Mesenchymal stem cell (in vitro differentiated cells and primary cell): ENCODE measurements at regions not wholly inside any gene's neighbourhood (a gene's known extent, or its start where the extent isn't known, plus 50 kb on each side); places are given as distances from the start of the nearest gene placed in this dataset.

Source experiments
- DNase-seq: peaks from one replicate; pipeline ENCODE4 v3.0.0-alpha.2; 2013
- H2AFZ ChIP-seq: one replicate; pipeline ENCODE4 v1.6.1; 2013; ENCODE audit warnings: low read depth, mild to moderate bottlenecking, control low read depth, inconsistent platforms, low read length, moderate library complexity
- H2AK5ac ChIP-seq: 2 replicates; pipeline ENCODE4 v1.6.1; 2013; ENCODE audit warnings: low read length, moderate library complexity, mild to moderate bottlenecking, inconsistent platforms; ENCODE audit not compliant: severe bottlenecking
- H2BK120ac ChIP-seq: one replicate; pipeline ENCODE4 v1.6.1; 2013; ENCODE audit warnings: low read depth, mild to moderate bottlenecking, inconsistent platforms, low read length, moderate library complexity
- H2BK12ac ChIP-seq, 2 experiments: one replicate each; pipeline ENCODE4 v1.6.1; 2013; ENCODE audit warnings: inconsistent platforms in 2 of 2, low read length in 2 of 2, mild to moderate bottlenecking in 2 of 2, moderate library complexity in 2 of 2, control low read depth in 1 of 2
- H2BK15ac ChIP-seq: one replicate; pipeline ENCODE4 v1.6.1; 2013; ENCODE audit warnings: mild to moderate bottlenecking, low read depth, inconsistent platforms; ENCODE audit not compliant: poor library complexity, severe bottlenecking
- H2BK5ac ChIP-seq: 2 replicates; pipeline ENCODE4 v1.6.1; 2013; ENCODE audit warnings: low read depth, mild to moderate bottlenecking, low read length, control low read depth, inconsistent platforms; ENCODE audit not compliant: poor library complexity, severe bottlenecking
- H3K14ac ChIP-seq, 2 experiments: one replicate each; pipeline ENCODE4 v1.6.1; 2013; ENCODE audit warnings: inconsistent platforms in 2 of 2, low read length in 2 of 2, control low read depth in 1 of 2, mild to moderate bottlenecking in 1 of 2, moderate library complexity in 1 of 2
- H3K18ac ChIP-seq, 2 experiments: one replicate each; pipeline ENCODE4 v1.6.1; 2013; ENCODE audit warnings: inconsistent platforms in 2 of 2, low read length in 2 of 2, control low read depth in 1 of 2, low read depth in 1 of 2, mild to moderate bottlenecking in 1 of 2
- H3K23ac ChIP-seq, 2 experiments: one replicate each; pipeline ENCODE4 v1.6.1; 2013; ENCODE audit warnings: inconsistent platforms in 2 of 2, low read length in 2 of 2, mild to moderate bottlenecking in 2 of 2, moderate library complexity in 2 of 2, control low read depth in 1 of 2
- H3K27ac ChIP-seq: 2 replicates; pipeline ENCODE4 v1.5.1; 2013; ENCODE audit warnings: mild to moderate bottlenecking, moderate library complexity, low read length, control low read depth, inconsistent platforms; ENCODE audit not compliant: poor library complexity, severe bottlenecking
- H3K27me3 ChIP-seq, 2 experiments: 2 replicates each; pipeline versions ENCODE4 v1.6.1 to v1.7.0; 2013; ENCODE audit warnings: low read length in 2 of 2, mild to moderate bottlenecking in 2 of 2, moderate library complexity in 2 of 2, control low read depth in 1 of 2, inconsistent platforms in 1 of 2; ENCODE audit not compliant: control insufficient read depth in 1 of 2, insufficient read depth in 1 of 2
- H3K36me3 ChIP-seq, 2 experiments: 2 replicates each; pipeline versions ENCODE4 v1.6.1 to v1.7.0; 2013; ENCODE audit warnings: low read length in 2 of 2, control low read depth in 1 of 2, inconsistent platforms in 1 of 2, low read depth in 1 of 2, mild to moderate bottlenecking in 1 of 2; ENCODE audit not compliant: insufficient read depth in 2 of 2, control insufficient read depth in 1 of 2
- H3K4ac ChIP-seq, 2 experiments: one replicate each; pipeline ENCODE4 v1.6.1; 2013; ENCODE audit warnings: inconsistent platforms in 2 of 2, low read length in 2 of 2, mild to moderate bottlenecking in 2 of 2, moderate library complexity in 2 of 2, control low read depth in 1 of 2, low read depth in 1 of 2
- H3K4me1 ChIP-seq: 2 replicates; pipeline ENCODE4 v1.6.1; 2013; ENCODE audit warnings: low read depth, low read length, control low read depth; ENCODE audit not compliant: control insufficient read depth, insufficient read depth
- H3K4me2 ChIP-seq: 2 replicates; pipeline ENCODE4 v1.6.1; 2013; ENCODE audit warnings: low read length, mild to moderate bottlenecking, inconsistent platforms; ENCODE audit not compliant: poor library complexity, severe bottlenecking
- H3K4me3 ChIP-seq, 2 experiments: 2 replicates each; pipeline versions ENCODE4 v1.5.1 to v1.7.0; 2013; ENCODE audit warnings: low read length in 2 of 2, mild to moderate bottlenecking in 2 of 2, control low read depth in 1 of 2, low read depth in 1 of 2; ENCODE audit not compliant: insufficient read depth in 1 of 2
- H3K79me1 ChIP-seq: replicated peaks from 2 replicates; pipeline ENCODE4 v1.6.1; 2013; ENCODE audit warnings: mild to moderate bottlenecking, control low read depth, low read length, inconsistent platforms; ENCODE audit not compliant: poor library complexity, severe bottlenecking
- H3K9ac ChIP-seq: 2 replicates; pipeline ENCODE4 v1.7.0; 2013; ENCODE audit warnings: mild to moderate bottlenecking, low read length, moderate library complexity
- H3K9me3 ChIP-seq: 2 replicates; pipeline ENCODE4 v1.7.0; 2013; ENCODE audit warnings: mild to moderate bottlenecking, low read length; ENCODE audit not compliant: control insufficient read depth
- H4K8ac ChIP-seq: one replicate; pipeline ENCODE4 v1.6.1; 2013; ENCODE audit warnings: inconsistent platforms, mild to moderate bottlenecking, low read length, moderate library complexity
- H4K91ac ChIP-seq: one replicate; pipeline ENCODE4 v1.6.1; 2013; ENCODE audit warnings: mild to moderate bottlenecking, low read length, inconsistent platforms
- WGBS: methylation state at CpG from one replicate; pipeline ENCODE4 v1.1.7; 2013; ENCODE audit warnings: mixed read lengths; 5-methylcytosine and 5-hydroxymethylcytosine counted together

DNA sequence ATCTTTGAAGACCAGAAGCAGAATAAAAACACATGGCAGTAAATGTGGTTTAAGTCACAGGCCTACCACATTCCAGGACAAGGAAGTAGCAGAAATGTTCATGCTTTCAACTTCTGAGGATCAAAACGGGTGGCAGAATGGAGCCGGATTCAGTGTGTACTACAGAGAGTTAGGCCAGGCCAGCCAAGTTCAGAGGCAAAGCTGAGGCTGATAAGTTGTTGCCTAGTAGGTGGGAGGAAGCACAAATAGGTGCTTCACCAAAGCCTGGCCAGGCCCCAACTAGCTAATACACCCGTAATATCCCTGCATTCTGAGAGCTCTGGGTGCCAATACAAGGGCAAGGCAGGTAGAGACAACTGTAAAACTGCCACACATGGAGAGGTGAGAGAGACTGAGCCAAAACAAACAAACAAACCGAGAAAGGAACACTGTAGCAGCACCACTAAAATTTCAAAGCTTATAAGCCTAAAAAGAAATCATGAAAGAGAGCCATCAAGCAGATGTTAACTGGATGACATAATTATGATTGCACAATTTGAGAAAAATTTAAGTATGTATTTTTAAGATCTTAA, 156.4 kb upstream of the CBLB start:
- Histone ChIP-seq H4K91ac (peak overlapping the region; percentile 43), H3K4me2 (no peak overlapping the region), H2BK12ac (peak overlapping the region in 1 of 2 experiments; percentile 84), H3K27me3 (no peaks in the 10 kb centered on the region), H3K4ac (no peak overlapping the region), H3K18ac (peak overlapping the region; percentile 1 to 73), H2BK15ac (peak overlapping the region; percentile 26), H3K36me3 (no peaks in the 10 kb centered on the region), H3K23ac (no peak overlapping the region), H2AFZ (peak overlapping the region; percentile 3), H2BK5ac (no peak overlapping the region), H3K79me1 (no peaks in the 10 kb centered on the region), H3K9me3 (no peaks in the 10 kb centered on the region), H3K27ac (no peak overlapping the region), H3K14ac (no peak overlapping the region), H3K9ac (peak overlapping the region; percentile 19), H3K4me3 (no peak overlapping the region), H2BK120ac (peak overlapping the region; percentile 11), H3K4me1 (no peaks in the 10 kb centered on the region), H2AK5ac (no peak overlapping the region), H4K8ac (peak overlapping the region; percentile 89)
- DNase-seq, result peak; percentile 22
- 56% methylated on average over 3 of the region's 4 CpGs for WGBS

GRCh38 chr3:106029954-106030626, 161.3 kb upstream of the CBLB start:
- Histone ChIP-seq H2BK5ac (no peak overlapping the region), H2BK15ac (no peak overlapping the region), H4K91ac (no peak overlapping the region), H3K18ac (no peak overlapping the region), H3K79me1 (no peaks in the 10 kb centered on the region), H2BK12ac (no peak overlapping the region), H3K4me1 (no peaks in the 10 kb centered on the region), H4K8ac (no peak overlapping the region), H3K4me2 (no peak overlapping the region), H2BK120ac (no peak overlapping the region), H2AFZ (no peak overlapping the region), H3K36me3 (no peaks in the 10 kb centered on the region), H3K4ac (no peak overlapping the region), H3K9ac (no peak overlapping the region), H3K4me3 (no peak overlapping the region), H3K23ac (no peak overlapping the region), H3K9me3 (no peaks in the 10 kb centered on the region), H3K27ac (no peak overlapping the region), H2AK5ac (no peak overlapping the region), H3K27me3 (no peaks in the 10 kb centered on the region), H3K14ac (no peak overlapping the region)
- 72% methylated on average over 3 of the region's 4 CpGs for WGBS
- no peak for DNase-seq

- H4K91ac ChIP-seq, result no peak overlapping the region
- H3K4me3 ChIP-seq, result no peak overlapping the region
- H2AK5ac ChIP-seq, result no peak overlapping the region
- H3K23ac ChIP-seq, result no peak overlapping the region
- H3K4ac ChIP-seq, result no peak overlapping the region
- H2BK12ac ChIP-seq, result no peak overlapping the region
- no peak overlapping the region for H2AFZ ChIP-seq
- no peak overlapping the region for H4K8ac ChIP-seq
- no peak overlapping the region for H2BK120ac ChIP-seq
- H3K27me3 ChIP-seq, result no peaks in the 10 kb centered on the region
- H2BK15ac ChIP-seq, result no peak overlapping the region
- H3K14ac ChIP-seq, result no peak overlapping the region
- H3K9me3 ChIP-seq, result no peaks in the 10 kb centered on the region
- DNase-seq, result no peak
- no peaks in the 10 kb centered on the region for H3K79me1 ChIP-seq
- H3K9ac ChIP-seq, result peak overlapping the region; percentile 33
- H3K4me2 ChIP-seq, result no peak overlapping the region
- H2BK5ac ChIP-seq, result no peak overlapping the region
- H3K4me1 ChIP-seq, result no peaks in the 10 kb centered on the region
- no peak overlapping the region for H3K18ac ChIP-seq
- no peak overlapping the region for H3K27ac ChIP-seq
- H3K36me3 ChIP-seq, result no peaks in the 10 kb centered on the region
Measured at GRCh38 chr3:106030627-106030963, 161.8 kb upstream of the CBLB start.

DNA sequence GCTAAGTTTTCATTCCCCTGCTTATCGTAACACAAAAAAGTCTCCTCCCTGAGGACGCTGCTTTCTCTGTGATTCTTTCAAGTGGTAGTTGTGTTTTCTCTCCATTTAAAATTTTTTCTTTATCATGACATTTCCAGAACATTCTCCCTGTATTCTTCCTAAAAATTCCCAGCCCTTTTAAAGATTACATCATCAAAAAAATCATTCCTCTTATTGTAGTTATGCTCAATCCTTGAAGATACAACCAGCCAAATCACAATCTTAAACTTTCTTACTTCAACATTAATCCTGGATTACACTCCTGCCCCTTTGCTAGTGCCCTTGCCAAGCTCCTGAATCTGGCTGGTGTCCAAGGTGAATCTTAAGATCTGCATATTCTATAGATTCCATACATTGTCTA, 163.7 kb upstream of the CBLB start:
- H3K27ac ChIP-seq, result no peak overlapping the region
- no peak overlapping the region for H2BK5ac ChIP-seq
- no peak overlapping the region for H2AFZ ChIP-seq
- no peak overlapping the region for H3K14ac ChIP-seq
- H3K4me2 ChIP-seq, result no peak overlapping the region
- no peak overlapping the region for H2BK120ac ChIP-seq
- 83% methylated on average over 2 of the region's 2 CpGs for WGBS
- H3K23ac ChIP-seq, result no peak overlapping the region
- no peak for DNase-seq
- H3K9me3 ChIP-seq, result no peaks in the 10 kb centered on the region
- H2BK12ac ChIP-seq, result no peak overlapping the region
- no peak overlapping the region for H4K91ac ChIP-seq
- peak overlapping the region; percentile 6 for H2AK5ac ChIP-seq
- H3K9ac ChIP-seq, result no peak overlapping the region
- no peak overlapping the region for H4K8ac ChIP-seq
- no peaks in the 10 kb centered on the region for H3K4me1 ChIP-seq
- no peak overlapping the region for H3K4me3 ChIP-seq
- no peaks in the 10 kb centered on the region for H3K27me3 ChIP-seq
- no peaks in the 10 kb centered on the region for H3K36me3 ChIP-seq
- no peak overlapping the region for H2BK15ac ChIP-seq
- H3K18ac ChIP-seq, result no peak overlapping the region
- no peak overlapping the region for H3K4ac ChIP-seq
- H3K79me1 ChIP-seq, result no peaks in the 10 kb centered on the region
